Effector memory CD4-positive, alpha-beta T cell (primary cell): ENCODE measurements at regions not wholly inside any gene's neighbourhood (a gene's known extent, or its start where the extent isn't known, plus 50 kb on each side); places are given as distances from the start of the nearest gene placed in this dataset.

ENCODE experiments used
- DNase-seq, 3 donors: peaks; one replicate each; pipeline ENCODE4 v3.0.0-alpha.2; 2020
- H3K27ac ChIP-seq: 2 replicates; pipeline ENCODE4 v1.7.0; 2013; ENCODE audit warnings: mild to moderate bottlenecking, low read length, moderate library complexity; ENCODE audit not compliant: insufficient read depth, poor library complexity, severe bottlenecking
- H3K27me3 ChIP-seq: replicated peaks from 2 replicates; pipeline ENCODE4 v1.7.0; 2013; ENCODE audit warnings: mild to moderate bottlenecking, low read length; ENCODE audit not compliant: insufficient read depth, control insufficient read depth, poor library complexity, severe bottlenecking
- H3K36me3 ChIP-seq: 2 replicates; pipeline ENCODE4 v1.7.0; 2013; ENCODE audit warnings: mild to moderate bottlenecking, low read length, moderate library complexity; ENCODE audit not compliant: control insufficient read depth, insufficient read depth
- H3K4me1 ChIP-seq: 2 replicates; pipeline ENCODE4 v1.7.0; 2013; ENCODE audit warnings: low read length, mild to moderate bottlenecking; ENCODE audit not compliant: control insufficient read depth, insufficient read depth, poor library complexity, severe bottlenecking
- H3K4me3 ChIP-seq: 2 replicates; pipeline ENCODE4 v1.7.0; 2013; ENCODE audit warnings: low read length, low read depth, mild to moderate bottlenecking; ENCODE audit not compliant: insufficient read depth, poor library complexity, severe bottlenecking
- H3K9me3 ChIP-seq: 2 replicates; pipeline ENCODE4 v1.7.0; 2013; ENCODE audit warnings: mild to moderate bottlenecking, low read length, moderate library complexity; ENCODE audit not compliant: control insufficient read depth

GRCh38 chrX:20796450-20796849 is 529.7 kb upstream of the RPS6KA3 start:
- H3K27ac ChIP-seq: no peak overlapping the region
- H3K4me3 ChIP-seq: no peak overlapping the region
- H3K9me3 ChIP-seq: no peaks in the 10 kb centered on the region
- DNase-seq: no peak
- no peaks in the 10 kb centered on the region for H3K36me3 ChIP-seq
- peaks cover 3% of the 10 kb centered on the region for H3K27me3 ChIP-seq
- no peaks in the 10 kb centered on the region for H3K4me1 ChIP-seq

GRCh38 chrX:20789103-20789502 is 522.4 kb upstream of the RPS6KA3 start:
- H3K27me3 ChIP-seq: no peaks in the 10 kb centered on the region

GRCh38 chrX:20767346-20767745 is 500.6 kb upstream of the RPS6KA3 start:
- Histone ChIP-seq H3K9me3 (no peaks in the 10 kb centered on the region), H3K27me3 (no peaks in the 10 kb centered on the region), H3K27ac (no peak overlapping the region), H3K36me3 (no peaks in the 10 kb centered on the region), H3K4me1 (no peaks in the 10 kb centered on the region), H3K4me3 (no peak overlapping the region)
- DNase-seq: no peak

More at GRCh38 chrX:20789103-20789502, 522.4 kb upstream of the RPS6KA3 start:
- Histone ChIP-seq H3K36me3 (no peaks in the 10 kb centered on the region), H3K4me3 (no peak overlapping the region), H3K27ac (no peak overlapping the region), H3K4me1 (no peaks in the 10 kb centered on the region), H3K9me3 (no peaks in the 10 kb centered on the region)
- no peak for DNase-seq

GRCh38 chrX:20756585-20756984 is 489.9 kb upstream of the RPS6KA3 start:
- no peaks in the 10 kb centered on the region for H3K9me3 ChIP-seq
- no peaks in the 10 kb centered on the region for H3K36me3 ChIP-seq
- H3K27me3 ChIP-seq: no peaks in the 10 kb centered on the region
- DNase-seq: no peak
- H3K4me3 ChIP-seq: no peak overlapping the region
- no peak overlapping the region for H3K27ac ChIP-seq
- no peaks in the 10 kb centered on the region for H3K4me1 ChIP-seq

GRCh38 chrX:20753076-20753475 is 486.4 kb upstream of the RPS6KA3 start:
- H3K4me3 ChIP-seq: no peak overlapping the region
- H3K36me3 ChIP-seq: no peaks in the 10 kb centered on the region
- H3K27ac ChIP-seq: no peak overlapping the region
- H3K4me1 ChIP-seq: no peaks in the 10 kb centered on the region
- no peaks in the 10 kb centered on the region for H3K9me3 ChIP-seq
- no peaks in the 10 kb centered on the region for H3K27me3 ChIP-seq
- DNase-seq: no peak

- H3K36me3 ChIP-seq: no peaks in the 10 kb centered on the region
- no peaks in the 10 kb centered on the region for H3K9me3 ChIP-seq
- no peak for DNase-seq
- no peak overlapping the region for H3K4me3 ChIP-seq
- no peaks in the 10 kb centered on the region for H3K4me1 ChIP-seq
- no peaks in the 10 kb centered on the region for H3K27me3 ChIP-seq
- H3K27ac ChIP-seq: no peak overlapping the region
Measured at GRCh38 chrX:20746690-20747089, 480.0 kb upstream of the RPS6KA3 start.

- Histone ChIP-seq H3K9me3 (no peaks in the 10 kb centered on the region), H3K27me3 (no peaks in the 10 kb centered on the region), H3K27ac (no peak overlapping the region), H3K4me1 (no peaks in the 10 kb centered on the region), H3K4me3 (no peak overlapping the region), H3K36me3 (no peaks in the 10 kb centered on the region)
- DNase-seq: no peak
Measured at GRCh38 chrX:20743046-20743445, 476.3 kb upstream of the RPS6KA3 start.

- no peaks in the 10 kb centered on the region for H3K27me3 ChIP-seq
- H3K9me3 ChIP-seq: no peaks in the 10 kb centered on the region
- no peak overlapping the region for H3K4me3 ChIP-seq
- DNase-seq: no peak
- H3K36me3 ChIP-seq: no peaks in the 10 kb centered on the region
- no peak overlapping the region for H3K27ac ChIP-seq
- H3K4me1 ChIP-seq: no peaks in the 10 kb centered on the region
Measured at GRCh38 chrX:20742106-20742505, 475.4 kb upstream of the RPS6KA3 start.

- H3K4me1 ChIP-seq: no peaks in the 10 kb centered on the region
- no peak overlapping the region for H3K27ac ChIP-seq
- H3K4me3 ChIP-seq: no peak overlapping the region
- DNase-seq: no peak
- H3K27me3 ChIP-seq: no peaks in the 10 kb centered on the region
- no peaks in the 10 kb centered on the region for H3K36me3 ChIP-seq
- H3K9me3 ChIP-seq: no peaks in the 10 kb centered on the region
Measured at GRCh38 chrX:20740443-20740842, 473.7 kb upstream of the RPS6KA3 start.

- no peak for DNase-seq
- H3K27ac ChIP-seq: no peak overlapping the region
- H3K36me3 ChIP-seq: no peaks in the 10 kb centered on the region
- H3K27me3 ChIP-seq: no peaks in the 10 kb centered on the region
- H3K4me1 ChIP-seq: no peaks in the 10 kb centered on the region
- no peaks in the 10 kb centered on the region for H3K9me3 ChIP-seq
- no peak overlapping the region for H3K4me3 ChIP-seq
Measured at GRCh38 chrX:20739038-20739745, 472.5 kb upstream of the RPS6KA3 start.
